Kidney (tissue), 13 donors: ENCODE measurements at regions not wholly inside any gene's neighbourhood (a gene's known extent, or its start where the extent isn't known, plus 50 kb on each side); places are given as distances from the start of the nearest gene placed in this dataset.

ENCODE experiments used
- DNase-seq, 5 donors: peaks; one replicate each; pipeline ENCODE4 v3.0.0-alpha.2; 2013 to 2020
- FAIRE-seq: peaks from 2 replicates; lab custom pipeline; 2012; peaks lifted over from hg19 to GRCh38; lab: Jason Lieb, UNC
- H3K27ac ChIP-seq, 2 donors: one replicate each; pipeline ENCODE4 v1.7.0; 2013; ENCODE audit warnings: low read depth in 2 of 2, low read length in 2 of 2, inconsistent platforms in 1 of 2
- H3K27me3 ChIP-seq: one replicate; pipeline ENCODE4 v1.7.1; 2013; ENCODE audit warnings: low read length, inconsistent platforms; ENCODE audit not compliant: control insufficient read depth, insufficient read depth
- H3K36me3 ChIP-seq, 3 donors: one replicate each; pipeline versions ENCODE4 v1.7.0 to v1.7.1; 2013; ENCODE audit warnings: low read length in 3 of 3, control low read depth in 1 of 3, inconsistent platforms in 1 of 3; ENCODE audit not compliant: insufficient read depth in 3 of 3, control insufficient read depth in 2 of 3
- H3K4me1 ChIP-seq, 3 donors: one replicate each; pipeline versions ENCODE4 v1.7.0 to v1.7.1; 2013; ENCODE audit warnings: low read length in 3 of 3, inconsistent platforms in 1 of 3, low read depth in 1 of 3; ENCODE audit not compliant: control insufficient read depth in 2 of 3, insufficient read depth in 2 of 3
- H3K4me3 ChIP-seq, 3 donors: one replicate each; pipeline versions ENCODE4 v1.7.0 to v1.8.1; 2013; ENCODE audit warnings: low read length in 3 of 3, control low read depth in 1 of 3, inconsistent platforms in 1 of 3
- H3K9ac ChIP-seq, 3 donors: one replicate each; pipeline versions ENCODE4 v1.7.0 to v1.7.1; 2013; ENCODE audit warnings: low read length in 3 of 3, control low read depth in 1 of 3, inconsistent platforms in 1 of 3
- H3K9me3 ChIP-seq, 3 donors: one replicate each; pipeline versions ENCODE4 v1.7.0 to v1.7.1; 2013; ENCODE audit warnings: low read length in 3 of 3, control low read depth in 1 of 3, inconsistent platforms in 1 of 3; ENCODE audit not compliant: control insufficient read depth in 2 of 3, insufficient read depth in 1 of 3
- CTCF ChIP-seq: IDR thresholded peaks from 3 replicates; pipeline ENCODE4 v1.5.1; 2012; ENCODE audit warnings: mild to moderate bottlenecking, moderate library complexity, borderline replicate concordance; ENCODE audit not compliant: insufficient read depth; ENCODE audit errors: extremely low read depth
- intact Hi-C: fragments of 100-400 bp; cut with DNase I; formaldehyde crosslinking; loops from one replicate; pipeline ENCODE4 v1.11.1; 2022
- donor health status: control.
- donor health status: control.
- donor health status: control.
- donor health status: control.
- donor health status: control.
- donor health status: DM: yes; HTN: yes; CAD: no.
- donor health status: Normal renal cell carcinoma (clear cell type).

GRCh38 chr6:113695516-113695915 lies 161.6 kb upstream of the MARCKS start:
- Histone ChIP-seq H3K4me1 (no peaks in the 10 kb centered on the region), H3K9me3 (no peaks in the 10 kb centered on the region), H3K4me3 (no peak overlapping the region), H3K36me3 (no peaks in the 10 kb centered on the region), H3K27ac (no peak overlapping the region), H3K27me3 (no peaks in the 10 kb centered on the region), H3K9ac (no peak overlapping the region)
- intact Hi-C loops: no loop called here
- DNase-seq: no peak
- no peak for TF ChIP-seq CTCF
- FAIRE-seq: no peak

- FAIRE-seq: no peak
- H3K4me3 ChIP-seq: no peak overlapping the region
- H3K4me1 ChIP-seq: no peaks in the 10 kb centered on the region
- H3K36me3 ChIP-seq: no peaks in the 10 kb centered on the region
- H3K27ac ChIP-seq: no peak overlapping the region
- intact Hi-C loops: no loop called here
- H3K9me3 ChIP-seq: no peaks in the 10 kb centered on the region
- TF ChIP-seq CTCF: no peak
- DNase-seq: no peak
- no peak overlapping the region for H3K9ac ChIP-seq
- H3K27me3 ChIP-seq: no peaks in the 10 kb centered on the region
These were observed 160.2 kb upstream of the MARCKS start for GRCh38 chr6:113696960-113697359.

GRCh38 chr6:113697632-113698410 lies 159.3 kb upstream of the MARCKS start:
- Histone ChIP-seq H3K9me3 (no peaks in the 10 kb centered on the region), H3K27ac (no peak overlapping the region), H3K36me3 (no peaks in the 10 kb centered on the region), H3K4me3 (no peak overlapping the region), H3K27me3 (no peaks in the 10 kb centered on the region), H3K9ac (no peak overlapping the region), H3K4me1 (no peaks in the 10 kb centered on the region)
- no peak for FAIRE-seq
- TF ChIP-seq CTCF: no peak
- intact Hi-C loops: no loop called here
- DNase-seq: no peak
